ENCODE measurements at regions not wholly inside any gene's neighbourhood (a gene's known extent, or its start where the extent isn't known, plus 50 kb on each side); places are given as distances from the start of the nearest gene placed in this dataset.

GRCh38 chr5:73365301-73365853, 83.2 kb downstream of the FOXD1 start:
- TF ChIP-seq, protein P1, sequence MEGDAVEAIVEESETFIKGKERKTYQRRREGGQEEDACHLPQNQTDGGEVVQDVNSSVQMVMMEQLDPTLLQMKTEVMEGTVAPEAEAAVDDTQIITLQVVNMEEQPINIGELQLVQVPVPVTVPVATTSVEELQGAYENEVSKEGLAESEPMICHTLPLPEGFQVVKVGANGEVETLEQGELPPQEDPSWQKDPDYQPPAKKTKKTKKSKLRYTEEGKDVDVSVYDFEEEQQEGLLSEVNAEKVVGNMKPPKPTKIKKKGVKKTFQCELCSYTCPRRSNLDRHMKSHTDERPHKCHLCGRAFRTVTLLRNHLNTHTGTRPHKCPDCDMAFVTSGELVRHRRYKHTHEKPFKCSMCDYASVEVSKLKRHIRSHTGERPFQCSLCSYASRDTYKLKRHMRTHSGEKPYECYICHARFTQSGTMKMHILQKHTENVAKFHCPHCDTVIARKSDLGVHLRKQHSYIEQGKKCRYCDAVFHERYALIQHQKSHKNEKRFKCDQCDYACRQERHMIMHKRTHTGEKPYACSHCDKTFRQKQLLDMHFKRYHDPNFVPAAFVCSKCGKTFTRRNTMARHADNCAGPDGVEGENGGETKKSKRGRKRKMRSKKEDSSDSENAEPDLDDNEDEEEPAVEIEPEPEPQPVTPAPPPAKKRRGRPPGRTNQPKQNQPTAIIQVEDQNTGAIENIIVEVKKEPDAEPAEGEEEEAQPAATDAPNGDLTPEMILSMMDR (IDR thresholded peaks at IDR 0.05): no peak
- no peak for TF ChIP-seq POLR2AphosphoS5 (IDR thresholded peaks at IDR 0.05)

All from stomach (tissue), 4 donors.